ENCODE measurements at regions not wholly inside any gene's neighbourhood (a gene's known extent, or its start where the extent isn't known, plus 50 kb on each side); places are given as distances from the start of the nearest gene placed in this dataset.

DNA sequence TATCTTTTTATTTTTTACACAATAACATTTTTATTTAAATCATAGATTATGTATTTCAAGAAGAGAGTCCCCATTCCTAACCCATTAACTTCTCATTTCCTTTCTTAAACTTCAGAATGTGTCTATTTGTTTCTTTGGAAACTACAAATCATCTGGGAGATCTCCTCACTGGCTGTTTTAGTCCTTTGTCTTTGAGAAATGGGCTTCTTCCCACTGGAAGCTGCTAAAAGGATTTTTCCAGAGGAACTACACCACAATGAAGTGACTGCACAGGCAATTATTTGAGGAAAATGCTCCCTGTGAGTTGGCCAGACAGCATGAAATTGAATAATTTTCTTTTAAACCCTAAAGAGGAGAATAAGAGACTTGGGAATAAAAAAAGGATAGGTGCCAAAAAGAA lies 119.1 kb downstream of the TENT5A start:
- no peak for DNase-seq (ENCODE audit: low read depth in 2 of 2)
- TF ChIP-seq, protein P1, sequence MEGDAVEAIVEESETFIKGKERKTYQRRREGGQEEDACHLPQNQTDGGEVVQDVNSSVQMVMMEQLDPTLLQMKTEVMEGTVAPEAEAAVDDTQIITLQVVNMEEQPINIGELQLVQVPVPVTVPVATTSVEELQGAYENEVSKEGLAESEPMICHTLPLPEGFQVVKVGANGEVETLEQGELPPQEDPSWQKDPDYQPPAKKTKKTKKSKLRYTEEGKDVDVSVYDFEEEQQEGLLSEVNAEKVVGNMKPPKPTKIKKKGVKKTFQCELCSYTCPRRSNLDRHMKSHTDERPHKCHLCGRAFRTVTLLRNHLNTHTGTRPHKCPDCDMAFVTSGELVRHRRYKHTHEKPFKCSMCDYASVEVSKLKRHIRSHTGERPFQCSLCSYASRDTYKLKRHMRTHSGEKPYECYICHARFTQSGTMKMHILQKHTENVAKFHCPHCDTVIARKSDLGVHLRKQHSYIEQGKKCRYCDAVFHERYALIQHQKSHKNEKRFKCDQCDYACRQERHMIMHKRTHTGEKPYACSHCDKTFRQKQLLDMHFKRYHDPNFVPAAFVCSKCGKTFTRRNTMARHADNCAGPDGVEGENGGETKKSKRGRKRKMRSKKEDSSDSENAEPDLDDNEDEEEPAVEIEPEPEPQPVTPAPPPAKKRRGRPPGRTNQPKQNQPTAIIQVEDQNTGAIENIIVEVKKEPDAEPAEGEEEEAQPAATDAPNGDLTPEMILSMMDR (IDR thresholded peaks at IDR 0.05; ENCODE audit: low read depth, low read length): no peak
- H3K4me3 ChIP-seq (replicated peaks in 1 of 2; ENCODE audit: low read depth in 2 of 2, low read length in 2 of 2): no peak overlapping the region

DNA sequence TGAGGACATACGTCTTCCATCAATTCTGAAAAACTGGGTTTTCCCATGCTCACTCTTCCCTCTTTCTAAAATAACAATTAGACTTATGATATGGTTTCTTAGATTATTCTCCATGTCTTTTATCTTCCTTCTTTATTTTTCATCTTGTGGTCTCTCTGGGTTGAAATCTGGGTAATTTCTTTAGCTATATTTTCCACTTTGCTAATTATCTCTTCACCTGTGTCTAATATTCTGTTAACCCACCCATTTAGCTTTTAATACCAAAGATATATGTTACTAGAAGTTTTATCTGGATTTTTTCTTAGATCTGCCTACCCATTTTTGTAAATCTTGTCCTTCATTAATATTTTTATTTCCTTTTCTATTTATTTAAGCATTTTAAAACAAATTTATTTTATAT lies 121.8 kb downstream of the TENT5A start:
- DNase-seq (ENCODE audit: low read depth in 2 of 2): no peak
- H3K4me3 ChIP-seq (replicated peaks in 1 of 2; ENCODE audit: low read depth in 2 of 2, low read length in 2 of 2): no peak overlapping the region
- TF ChIP-seq, protein P1 (IDR thresholded peaks at IDR 0.05; ENCODE audit: low read depth, low read length): no peak

DNA sequence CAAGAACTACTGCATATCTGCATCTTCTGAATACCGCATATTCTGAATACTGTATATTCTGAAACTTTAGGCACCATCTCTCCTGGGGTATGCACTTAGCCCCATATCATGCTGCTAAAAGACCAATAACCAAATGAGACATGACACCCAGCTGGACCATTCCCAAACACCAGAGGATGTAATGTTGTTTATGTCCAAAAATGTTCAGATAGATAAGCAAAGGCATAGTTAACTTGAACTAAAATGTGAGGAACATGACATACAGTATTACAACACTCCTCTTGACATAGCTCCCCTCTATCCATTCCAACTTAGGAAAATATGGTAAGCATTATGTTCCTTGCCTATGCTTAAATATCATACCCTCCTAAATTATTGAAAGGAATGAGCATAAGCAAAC lies 127.3 kb downstream of the TENT5A start:
- no peak overlapping the region for H3K4me3 ChIP-seq (replicated peaks in 1 of 2; ENCODE audit: low read depth in 2 of 2, low read length in 2 of 2)
- TF ChIP-seq, protein P1 (IDR thresholded peaks at IDR 0.05; ENCODE audit: low read depth, low read length): no peak
- peak in 1 of 2 donors; percentile 10 for DNase-seq (ENCODE audit: low read depth in 2 of 2)

DNA sequence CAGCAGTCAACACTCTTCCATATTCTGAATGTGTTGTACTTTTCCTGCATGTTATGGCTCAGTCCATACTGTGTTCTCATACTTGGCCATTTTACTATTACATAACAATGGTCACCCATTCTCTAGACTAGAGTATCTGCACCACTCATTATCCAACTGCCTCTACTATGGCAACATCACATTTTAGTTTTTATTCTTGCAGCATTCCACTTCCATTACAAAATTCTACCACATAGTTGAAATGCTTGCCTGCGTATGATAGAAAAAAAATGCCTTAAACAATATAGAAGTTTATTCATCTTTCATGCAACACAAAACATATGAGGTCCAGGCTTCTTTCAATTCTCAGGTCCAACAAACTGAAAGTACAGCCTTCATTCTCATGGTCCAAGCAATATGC lies 128.0 kb downstream of the TENT5A start:
- H3K4me3 ChIP-seq (replicated peaks in 1 of 2; ENCODE audit: low read depth in 2 of 2, low read length in 2 of 2): no peak overlapping the region
- TF ChIP-seq, protein P1 (IDR thresholded peaks at IDR 0.05; ENCODE audit: low read depth, low read length): no peak
- peak in 1 of 2 donors; percentile 27 for DNase-seq (ENCODE audit: low read depth in 2 of 2)

DNA sequence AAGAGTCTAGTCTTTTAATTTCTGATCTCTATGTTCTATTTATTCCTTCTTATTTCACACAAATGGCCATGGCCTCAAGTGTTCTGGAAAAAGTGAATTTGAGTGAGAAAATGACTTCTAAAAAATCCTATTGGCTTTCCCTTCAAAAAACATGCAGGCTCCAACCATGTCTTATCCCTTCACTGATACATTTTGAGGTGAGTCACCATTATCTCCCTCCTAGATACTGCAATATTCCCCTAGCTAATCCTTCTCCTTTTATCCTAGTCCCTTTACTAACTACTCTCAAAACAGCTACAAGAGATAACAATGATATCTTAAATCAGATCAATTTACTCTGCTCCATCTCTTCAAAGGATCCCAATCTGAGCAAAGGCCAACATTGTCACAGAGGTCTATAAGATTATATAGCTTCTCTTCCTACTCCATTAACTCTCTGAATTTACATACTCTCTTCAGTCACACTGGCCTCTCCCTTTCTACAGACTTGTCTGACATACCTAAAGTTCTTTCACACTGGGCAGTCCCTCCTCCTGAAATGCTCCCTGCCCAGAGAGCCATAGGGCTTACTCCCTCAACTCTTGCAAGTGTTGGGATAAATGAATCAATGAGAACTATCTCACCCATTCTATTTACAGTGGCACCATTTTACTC lies 129.2 kb downstream of the TENT5A start:
- TF ChIP-seq, protein P1 (IDR thresholded peaks at IDR 0.05; ENCODE audit: low read depth, low read length): no peak
- no peak for DNase-seq (ENCODE audit: low read depth in 2 of 2)
- no peak overlapping the region for H3K4me3 ChIP-seq (replicated peaks in 1 of 2; ENCODE audit: low read depth in 2 of 2, low read length in 2 of 2)

DNA sequence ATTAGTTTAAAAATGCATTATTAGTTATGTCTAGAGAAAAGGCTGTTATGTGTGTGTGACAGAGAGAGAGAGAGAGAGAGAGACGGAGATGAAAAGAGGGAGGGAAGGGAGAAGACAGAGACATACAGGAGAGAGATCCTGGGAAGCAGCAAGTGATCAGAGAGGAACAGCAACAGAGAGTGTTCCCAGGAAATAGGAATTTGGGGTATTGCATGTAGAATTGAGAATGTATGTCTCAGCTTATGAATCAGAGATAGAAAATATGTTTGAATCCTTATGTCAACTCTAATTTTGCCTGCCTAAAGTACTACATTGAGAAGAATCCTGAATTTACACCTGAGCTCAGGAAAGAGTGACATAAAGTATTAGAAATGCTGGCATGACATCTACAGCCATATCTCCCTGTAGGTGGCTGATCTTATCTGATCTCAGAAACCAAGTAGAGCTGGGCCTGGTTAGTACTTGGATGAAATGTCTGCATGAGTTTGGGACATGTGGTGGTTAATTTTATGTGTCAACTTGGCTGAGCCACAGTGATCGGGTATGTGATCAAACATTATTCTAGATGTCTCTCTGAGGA lies 130.6 kb downstream of the TENT5A start:
- DNase-seq (ENCODE audit: low read depth in 2 of 2): peak in 1 of 2 donors; percentile 20
- H3K4me3 ChIP-seq (replicated peaks in 1 of 2; ENCODE audit: low read depth in 2 of 2, low read length in 2 of 2): no peak overlapping the region

More for the DNA sequence above, 130.6 kb downstream of the TENT5A start:
- TF ChIP-seq, protein P1 (IDR thresholded peaks at IDR 0.05; ENCODE audit: low read depth, low read length): no peak

Data from cardiac fibroblast (primary cell).